Fibroblast of upper back skin (primary cell): ENCODE measurements at regions not wholly inside any gene's neighbourhood (a gene's known extent, or its start where the extent isn't known, plus 50 kb on each side); places are given as distances from the start of the nearest gene placed in this dataset.

Source experiments
- DNase-seq: peaks from one replicate; pipeline ENCODE4 v3.0.0-alpha.2; 2013

DNA sequence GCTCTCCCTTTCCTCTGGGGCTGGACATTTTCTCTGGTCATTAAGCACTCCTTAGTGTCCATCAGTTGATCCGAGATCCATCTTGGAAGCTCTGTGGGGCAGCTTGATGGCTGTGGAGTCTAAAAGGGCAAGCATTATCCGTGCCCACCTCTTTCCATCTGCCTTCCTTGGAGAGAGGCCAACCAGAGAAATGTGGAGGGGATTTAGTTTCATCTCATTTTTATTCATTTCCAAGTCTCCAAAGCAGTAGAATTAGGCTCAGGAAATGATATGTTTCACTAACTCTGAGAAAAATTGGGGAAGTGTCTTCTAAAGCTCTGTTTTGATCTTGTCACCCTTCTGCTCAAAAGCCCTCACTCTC, 95.9 kb upstream of the KLHL25 start:
- DNase-seq: no peak

DNA sequence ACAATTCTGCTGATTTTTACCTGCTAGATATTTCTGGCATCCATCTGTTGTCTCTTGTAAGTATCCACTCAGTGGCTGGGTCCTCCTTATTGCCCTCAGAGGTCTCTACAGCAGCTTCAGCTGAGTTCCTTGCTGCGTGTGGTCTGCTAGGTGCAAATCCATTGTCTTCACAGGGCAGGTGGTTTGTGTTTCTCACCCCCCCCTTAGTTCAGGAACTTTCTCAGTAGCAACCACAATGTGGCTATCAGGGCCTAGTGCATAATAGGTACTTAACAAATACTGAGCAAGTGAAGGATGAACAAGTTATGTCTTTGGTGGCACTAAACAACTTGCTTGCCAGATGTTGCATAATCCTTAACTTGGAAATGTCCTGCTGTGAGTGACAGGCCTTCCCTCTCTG, 96.7 kb upstream of the KLHL25 start:
- DNase-seq: no peak

DNA sequence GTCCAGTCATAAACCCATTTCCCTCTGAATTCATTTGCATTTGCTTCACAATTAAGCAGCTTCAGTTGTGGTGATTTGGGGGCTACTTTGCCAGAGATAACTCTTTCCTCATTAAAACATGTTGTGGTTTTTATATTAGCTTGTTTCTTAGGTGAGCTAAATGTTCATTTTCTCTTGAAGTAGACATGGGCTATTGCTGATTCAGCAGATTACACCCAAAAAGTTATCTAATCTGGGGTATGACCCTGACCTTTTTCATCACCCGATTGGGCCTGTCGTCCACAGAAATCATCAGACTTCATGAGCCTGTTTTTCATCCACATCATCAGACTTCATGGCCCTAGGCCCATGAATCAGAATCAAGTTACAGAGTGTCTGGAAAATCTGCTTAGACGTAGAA, 97.5 kb upstream of the KLHL25 start:
- DNase-seq: no peak

DNA sequence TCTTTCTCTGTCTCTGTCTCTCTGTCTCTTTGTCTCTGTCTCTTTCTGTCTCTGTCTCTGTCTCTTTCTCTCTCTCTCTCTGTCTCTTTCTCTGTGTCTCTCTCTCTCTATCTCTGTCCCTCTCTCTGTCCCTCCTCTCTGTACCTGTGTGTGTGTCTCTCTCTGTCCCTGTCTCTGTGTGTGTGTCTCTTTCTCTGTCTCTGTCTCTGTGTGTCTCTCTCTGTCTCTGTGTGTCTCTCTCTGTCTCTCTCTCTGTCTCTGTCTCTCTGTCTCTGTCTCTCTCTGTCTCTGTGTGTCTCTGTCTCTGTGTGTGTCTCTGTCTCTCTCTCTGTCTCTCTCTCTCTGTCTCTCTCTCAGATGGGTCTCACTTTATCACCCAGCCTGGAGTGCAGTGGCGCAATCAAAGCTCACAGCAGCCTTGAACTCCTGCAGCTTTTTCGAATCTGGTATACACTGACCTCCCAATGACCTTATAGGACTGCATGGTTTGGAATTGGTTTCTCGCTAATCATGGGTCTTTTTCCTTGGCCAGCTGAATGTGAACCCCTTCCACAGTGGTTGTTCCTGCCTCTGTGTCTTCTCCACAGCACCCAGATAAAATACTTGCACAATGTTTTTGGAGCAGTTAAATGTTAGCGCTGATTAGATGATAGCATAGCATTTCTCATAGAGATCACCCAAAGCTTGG, 102.6 kb upstream of the KLHL25 start:
- no peak for DNase-seq

DNA sequence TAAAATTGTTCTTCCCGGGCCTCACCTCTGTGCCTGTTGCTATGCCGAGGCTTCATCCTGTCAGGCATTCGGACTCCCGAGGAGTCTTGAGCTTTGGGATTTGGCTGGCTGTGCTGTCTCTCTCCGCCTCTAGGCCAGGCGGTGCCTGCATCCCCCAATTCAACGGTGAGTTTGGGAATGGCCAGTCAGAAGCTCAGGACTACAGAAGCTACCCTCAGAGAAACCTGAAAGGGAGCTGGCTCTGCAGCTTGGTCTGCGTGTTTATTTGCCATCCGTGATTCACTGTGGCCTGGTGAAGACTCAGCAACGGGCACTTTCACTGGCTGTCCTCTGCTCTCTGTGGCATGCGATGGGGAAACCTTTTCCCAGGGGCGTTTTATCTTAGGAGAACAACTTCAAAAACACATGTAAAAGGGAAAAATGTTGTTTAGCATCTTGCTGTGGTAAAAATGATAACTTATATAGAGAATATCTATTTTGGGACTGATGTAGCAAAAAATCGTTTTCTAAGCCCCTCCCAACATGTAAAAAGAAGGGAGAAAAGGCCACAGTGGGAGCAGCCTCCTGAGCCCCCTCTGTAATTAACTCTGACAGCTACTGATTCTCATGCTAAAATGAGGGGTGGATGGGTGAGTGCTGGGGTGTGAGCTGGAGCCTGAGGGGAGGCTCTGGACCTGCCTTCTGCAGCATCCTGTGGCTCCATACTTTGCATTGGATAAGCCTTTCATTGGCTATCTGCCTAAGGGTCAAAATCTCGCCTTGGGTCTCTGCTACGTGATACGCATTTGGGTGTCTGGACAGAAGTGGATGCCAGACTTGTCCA, 103.4 kb upstream of the KLHL25 start:
- no peak for DNase-seq

DNA sequence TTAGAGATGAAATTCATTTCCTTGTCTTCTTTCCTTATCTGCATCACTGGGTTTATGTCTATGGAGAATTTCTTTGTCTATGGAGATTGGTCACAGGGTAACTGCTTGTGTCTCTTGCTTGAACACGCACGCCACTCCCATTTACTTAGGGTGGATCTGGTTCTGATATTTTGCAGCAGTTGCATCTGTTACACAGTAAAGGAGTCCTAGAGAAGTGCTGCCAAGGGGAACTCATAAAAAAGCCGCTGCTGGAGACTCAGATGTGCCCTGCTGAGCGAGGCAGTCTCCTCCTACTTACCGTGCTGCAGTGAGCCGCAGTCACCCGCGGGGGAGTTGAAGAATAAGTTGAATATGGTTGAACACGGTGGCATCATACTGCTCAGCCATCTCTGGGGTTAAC, 105.2 kb upstream of the KLHL25 start:
- DNase-seq: no peak

DNA sequence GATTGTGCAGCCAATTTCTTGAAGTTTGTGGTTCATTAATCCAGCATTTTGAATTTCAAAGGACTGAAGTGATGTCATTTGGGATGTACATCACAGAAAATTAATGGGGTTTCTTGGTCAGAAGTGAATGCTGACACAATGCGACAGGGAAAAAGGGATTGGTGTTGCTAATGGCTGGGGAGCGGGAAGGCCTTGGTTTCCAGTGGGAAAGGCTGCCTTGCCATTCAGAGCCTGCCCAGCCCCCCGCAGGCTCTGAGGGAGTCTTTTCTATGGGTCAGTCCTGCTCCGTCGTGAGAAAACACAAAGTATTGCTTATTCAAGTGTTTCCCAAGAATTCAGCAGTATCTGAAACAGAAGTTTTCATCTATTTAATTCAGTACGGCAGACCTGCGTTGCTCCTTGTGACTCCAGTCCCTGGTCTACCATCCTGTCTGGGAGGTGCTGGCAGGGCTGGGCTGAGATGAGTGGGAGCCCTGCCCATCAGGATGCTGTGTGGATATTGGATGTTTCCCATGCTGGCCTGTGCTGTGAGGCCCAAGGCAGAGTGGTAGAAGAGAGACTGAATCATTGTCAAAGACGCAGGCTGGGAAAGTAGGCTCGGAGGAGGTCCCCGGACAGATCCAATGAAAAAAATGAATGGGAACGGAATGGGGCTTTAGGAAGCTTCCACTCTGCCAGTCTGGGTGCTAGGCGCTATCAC, 111.2 kb upstream of the KLHL25 start:
- no peak for DNase-seq

DNA sequence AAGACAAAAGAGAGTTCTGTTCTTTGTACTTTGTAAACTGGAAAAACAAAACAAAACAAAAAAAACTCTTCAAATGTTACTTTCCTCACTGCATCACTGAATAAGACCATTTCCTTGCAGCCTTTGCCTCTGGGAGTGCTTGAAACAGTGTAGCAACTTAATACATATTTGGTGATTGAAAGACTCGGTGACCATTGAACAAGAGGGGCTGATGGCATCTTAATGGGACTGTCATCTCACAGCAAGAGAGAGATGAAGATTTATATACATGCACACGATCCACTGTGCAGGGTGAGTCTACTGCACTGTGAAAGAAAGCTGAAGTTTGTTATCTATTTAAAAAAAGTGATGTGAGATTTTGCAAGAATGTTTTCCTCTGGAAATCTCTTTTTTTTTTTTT, 111.9 kb upstream of the KLHL25 start:
- DNase-seq: no peak

DNA sequence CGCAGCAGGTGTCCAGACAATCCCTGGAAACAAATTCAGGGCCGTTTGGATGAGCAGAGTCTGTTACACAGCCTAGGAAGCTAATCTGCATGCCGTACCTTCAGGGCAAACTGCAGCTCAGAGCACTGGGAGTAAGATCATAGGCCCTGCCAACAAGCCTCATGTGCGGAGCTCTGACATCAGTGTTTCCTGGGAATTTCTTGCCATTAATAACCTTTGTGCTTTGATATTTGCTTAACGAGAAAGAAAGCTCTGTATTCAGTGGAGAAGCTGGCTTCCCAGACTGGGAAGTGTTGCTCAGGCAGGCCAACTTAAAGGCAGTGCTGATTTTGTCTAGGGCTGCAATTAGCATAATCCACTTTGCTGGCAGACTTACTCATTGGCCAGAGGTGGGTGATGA, 116.1 kb upstream of the KLHL25 start:
- DNase-seq: no peak

DNA sequence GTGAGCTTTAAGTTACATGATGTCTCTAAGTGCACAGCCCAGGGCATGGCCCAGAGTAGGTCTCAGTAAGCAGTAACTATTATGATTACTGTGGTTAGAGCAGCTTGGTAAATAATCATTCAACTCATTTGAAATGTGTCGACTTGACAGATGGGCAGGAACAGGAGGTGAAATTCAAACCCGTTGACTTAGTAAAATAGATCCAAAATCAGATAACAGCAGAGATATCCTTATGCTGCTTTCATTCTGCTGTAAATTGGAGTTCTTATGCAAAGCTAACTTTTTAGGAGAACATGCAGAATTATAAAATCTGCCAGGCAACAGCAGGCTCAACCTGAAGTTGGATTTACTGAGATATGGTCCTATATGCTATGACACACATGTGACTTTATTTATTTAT, 118.7 kb upstream of the KLHL25 start:
- DNase-seq: no peak

DNA sequence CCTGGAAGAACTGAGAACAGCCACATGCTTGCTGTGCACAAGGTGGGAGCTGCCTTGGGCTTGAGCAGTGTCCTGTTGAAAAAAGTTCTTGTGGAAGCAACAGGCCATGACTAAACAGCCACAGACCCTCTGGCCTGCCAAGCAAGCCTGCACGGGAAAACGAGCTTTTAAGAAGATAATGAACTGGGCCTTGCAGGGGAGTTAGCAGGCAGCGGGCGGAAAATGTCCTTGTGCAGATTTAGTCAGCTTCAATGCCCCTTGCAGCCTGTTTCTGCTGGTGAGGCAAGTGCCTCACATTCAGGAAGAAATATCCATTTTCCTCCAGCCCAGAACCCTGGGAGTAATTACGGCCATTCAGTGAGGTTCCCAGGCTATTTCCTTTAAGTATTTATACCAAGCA, 126.2 kb upstream of the KLHL25 start:
- no peak for DNase-seq

DNA sequence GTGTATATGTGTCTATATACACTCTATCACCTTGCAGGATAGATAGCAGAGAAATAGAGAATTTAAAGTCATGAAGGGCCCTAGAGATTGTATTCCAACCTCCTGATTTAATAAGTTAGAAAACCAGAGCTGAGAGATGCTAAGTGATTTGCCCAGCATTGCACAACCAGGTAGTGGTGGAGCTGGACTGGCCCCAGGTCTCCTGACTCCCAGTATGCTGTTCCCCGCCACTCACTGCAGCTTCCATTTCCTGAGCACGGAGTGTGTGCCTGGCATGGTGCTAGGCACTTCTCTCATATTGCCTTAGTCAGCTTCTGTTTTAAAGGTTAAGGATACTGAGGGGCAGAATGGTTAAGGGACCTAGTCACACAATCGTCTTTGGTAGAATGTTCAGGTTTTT, 129.4 kb upstream of the KLHL25 start:
- DNase-seq: no peak

DNA sequence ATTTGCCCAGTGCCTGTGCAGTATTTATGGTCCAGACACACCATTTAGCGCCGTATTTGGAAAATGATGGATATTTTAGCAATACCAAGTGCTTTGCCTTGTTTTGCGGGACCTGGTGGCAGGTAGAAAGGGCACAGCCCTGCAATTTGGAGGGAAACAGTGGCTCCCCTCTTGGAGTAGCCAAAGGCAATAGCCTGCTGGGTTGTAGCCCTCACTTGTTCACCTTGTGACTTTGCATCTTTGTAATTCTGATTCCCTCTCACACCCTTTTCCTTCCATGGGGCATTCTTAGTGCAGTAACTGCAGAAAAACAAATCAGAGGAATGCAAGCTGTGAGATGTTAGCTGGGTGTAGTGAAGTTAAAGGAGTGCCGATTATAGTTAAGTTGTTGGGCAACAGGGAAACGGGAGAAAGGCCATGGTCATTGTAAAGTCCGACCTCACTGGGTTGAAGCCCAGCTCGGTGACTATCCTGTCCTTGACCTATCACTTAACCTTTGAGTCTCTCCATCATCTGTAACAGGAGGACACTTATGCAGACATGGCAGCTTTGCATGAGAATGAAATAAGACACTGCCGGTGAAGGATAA, 131.0 kb upstream of the KLHL25 start:
- no peak for DNase-seq

DNA sequence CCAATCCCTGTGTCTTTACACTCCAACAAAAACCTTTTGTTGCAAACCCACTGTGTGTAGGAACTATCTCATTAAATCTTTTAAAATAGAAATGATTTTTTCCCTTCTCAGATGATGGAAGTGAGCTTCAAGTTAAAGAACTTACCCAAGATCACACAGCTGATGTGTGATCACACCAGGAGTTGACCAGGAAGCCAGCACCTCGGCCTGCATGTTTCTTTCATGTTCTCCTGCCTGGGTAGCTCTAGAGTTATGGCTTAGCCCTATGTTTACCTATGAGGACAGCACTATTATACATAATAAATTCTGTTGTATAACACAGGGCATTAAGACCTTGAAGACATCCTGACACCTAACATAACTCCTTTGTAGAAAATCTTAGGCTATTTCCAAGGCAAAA, 132.1 kb upstream of the KLHL25 start:
- no peak for DNase-seq

DNA sequence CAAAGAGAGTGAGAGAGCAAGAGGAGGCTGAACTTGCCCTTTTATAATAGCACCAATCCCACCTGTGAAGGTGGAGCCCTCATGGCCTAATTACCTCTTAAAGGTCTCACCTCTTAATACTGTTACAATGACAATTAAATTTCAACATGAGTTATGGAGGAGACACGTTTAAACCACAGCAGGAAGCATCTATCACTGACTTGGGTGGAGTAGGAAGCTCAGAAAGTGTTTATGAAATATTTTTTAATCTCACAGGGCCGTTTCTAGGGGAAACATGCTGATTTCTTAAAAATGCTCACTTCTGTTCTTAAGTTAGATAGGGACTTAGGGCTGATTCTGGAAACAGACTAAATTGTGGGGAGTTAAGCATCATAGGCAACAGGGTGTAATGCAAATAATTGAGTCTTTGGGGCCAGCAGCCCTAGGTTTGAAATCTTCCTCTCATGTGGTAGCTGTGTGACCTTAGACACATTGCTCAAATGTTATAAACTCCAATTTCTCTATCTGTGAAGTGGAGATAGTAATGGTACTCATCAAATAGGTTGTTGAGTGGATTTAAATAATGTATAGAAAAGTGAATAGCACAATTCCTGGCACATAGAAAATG, 133.3 kb upstream of the KLHL25 start:
- DNase-seq: no peak

DNA sequence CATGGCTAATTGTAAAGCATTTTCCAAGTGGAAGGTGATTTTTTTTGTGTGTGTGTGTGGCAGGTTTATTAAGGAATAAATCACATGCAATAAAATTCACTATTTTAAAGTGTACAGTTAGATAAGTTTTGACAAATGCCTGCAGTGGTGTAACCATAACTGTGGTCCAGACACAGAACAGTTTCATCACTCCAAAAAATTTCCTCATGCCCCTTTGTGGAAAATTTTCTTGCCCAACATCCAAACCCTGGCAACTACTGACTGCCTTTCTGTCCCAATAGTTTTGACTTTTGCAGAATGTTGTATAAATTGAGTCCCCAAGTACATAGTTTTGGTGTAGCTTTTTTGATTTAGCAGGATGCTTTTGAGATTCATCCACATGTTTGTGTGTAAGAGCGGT, 135.1 kb upstream of the KLHL25 start:
- DNase-seq: no peak

DNA sequence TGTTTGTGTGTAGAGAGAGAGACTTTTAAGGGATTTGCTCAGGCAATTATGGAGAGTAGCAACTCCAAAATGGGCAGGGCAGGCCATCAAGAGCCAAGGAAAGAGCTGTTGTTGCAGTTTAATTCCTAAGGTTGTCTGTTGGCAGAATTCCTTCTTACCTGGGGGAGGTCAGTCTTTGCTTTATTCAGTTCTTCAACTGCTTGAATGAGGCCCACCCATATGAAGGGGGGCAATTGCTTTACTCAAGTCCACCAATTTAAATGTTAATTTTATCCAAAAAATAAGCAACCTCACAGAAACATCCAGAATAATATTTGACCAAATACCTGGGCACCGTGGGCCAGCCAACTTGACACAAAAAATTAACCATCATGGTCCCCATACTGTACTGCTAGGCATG, 137.7 kb upstream of the KLHL25 start:
- DNase-seq: no peak

DNA sequence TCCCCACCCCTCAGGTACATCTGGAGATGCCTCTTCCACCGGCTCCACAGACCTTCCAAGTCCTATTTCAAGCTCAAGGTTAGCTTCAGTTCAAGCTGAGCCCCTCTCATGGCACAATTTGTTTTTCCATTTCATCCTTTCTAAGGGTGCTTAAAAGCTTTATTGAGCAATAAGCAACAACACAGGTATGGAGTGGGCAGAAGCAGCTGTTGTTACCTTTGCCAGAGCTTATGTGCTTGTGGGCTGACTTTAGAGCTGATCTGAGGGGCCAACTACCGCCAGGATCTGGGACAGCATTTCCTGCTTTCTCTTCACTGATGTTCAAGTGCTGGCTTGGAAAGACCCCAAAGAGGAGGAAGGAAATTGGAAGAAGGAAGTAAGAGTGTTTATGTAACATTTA, 140.0 kb upstream of the KLHL25 start:
- DNase-seq: no peak

DNA sequence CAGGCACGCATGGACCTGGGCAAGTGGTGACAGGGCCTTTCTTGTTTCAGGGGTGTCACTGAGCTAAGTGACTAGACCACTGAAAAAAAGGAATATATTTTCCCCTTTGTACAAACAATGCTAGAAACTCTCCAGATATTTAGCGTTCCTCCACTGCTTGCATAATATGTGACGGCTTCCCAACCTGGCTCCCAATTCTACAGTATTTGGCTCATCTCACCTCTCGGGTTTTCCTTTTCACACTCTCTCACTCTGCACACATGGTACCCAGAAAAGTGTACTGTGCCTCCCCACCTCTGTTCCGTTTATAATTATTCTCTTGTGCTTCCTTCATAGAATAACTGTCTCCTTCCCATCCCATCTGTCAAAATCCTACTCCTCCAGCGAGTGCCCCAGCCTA, 140.5 kb upstream of the KLHL25 start:
- DNase-seq: no peak

DNA sequence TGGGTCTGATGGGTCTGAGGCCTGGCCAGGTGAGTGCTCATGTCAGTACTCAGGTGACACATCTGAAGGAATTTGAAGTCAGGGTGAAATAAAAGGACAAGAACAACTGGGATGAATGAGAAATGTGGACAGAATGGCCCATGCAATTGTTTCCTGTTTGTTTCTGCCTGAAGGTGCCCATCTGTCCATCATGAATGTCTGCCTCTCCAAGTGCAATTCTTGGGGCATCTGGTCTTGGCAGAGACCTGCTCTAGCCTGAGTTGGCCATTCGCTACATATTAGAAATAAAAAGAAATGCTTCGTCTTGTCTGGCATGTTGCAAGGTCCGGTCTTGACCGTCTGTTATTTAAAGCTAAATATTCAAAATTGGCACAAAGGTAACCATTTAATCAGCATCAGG, 142.0 kb upstream of the AGBL1 start:
- DNase-seq: no peak

DNA sequence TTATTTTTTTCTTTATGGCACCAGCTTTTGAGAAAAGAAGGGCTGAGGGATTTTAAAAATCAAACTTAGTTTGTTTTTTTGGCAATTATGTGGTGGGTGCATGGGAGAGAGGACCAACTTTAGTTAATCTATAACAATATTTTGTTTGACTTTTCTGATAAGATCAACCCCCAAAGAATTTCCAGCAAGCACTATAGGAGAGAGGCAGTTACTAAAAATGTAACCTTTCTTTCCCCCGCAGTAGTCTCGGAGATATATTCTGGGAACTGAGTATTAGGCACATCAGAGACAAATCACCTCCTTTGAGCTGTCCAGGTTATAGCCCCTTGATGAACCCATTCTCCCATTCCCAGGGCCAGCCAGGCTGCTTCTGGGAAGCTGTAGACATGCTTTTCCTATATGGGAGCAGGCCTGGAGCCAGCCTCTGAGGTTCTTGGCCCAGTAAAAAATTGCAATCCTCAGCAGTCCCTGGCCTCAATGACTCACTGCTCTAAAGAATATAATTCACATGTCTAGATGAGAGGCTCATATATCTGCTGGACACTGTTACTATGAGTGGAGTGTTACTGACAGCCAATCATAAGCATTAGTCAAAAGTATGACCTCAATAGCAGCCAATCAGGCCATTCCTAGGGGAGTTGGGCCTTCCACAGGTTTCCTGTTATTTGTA, 138.3 kb upstream of the AGBL1 start:
- peak; percentile 61 for DNase-seq

DNA sequence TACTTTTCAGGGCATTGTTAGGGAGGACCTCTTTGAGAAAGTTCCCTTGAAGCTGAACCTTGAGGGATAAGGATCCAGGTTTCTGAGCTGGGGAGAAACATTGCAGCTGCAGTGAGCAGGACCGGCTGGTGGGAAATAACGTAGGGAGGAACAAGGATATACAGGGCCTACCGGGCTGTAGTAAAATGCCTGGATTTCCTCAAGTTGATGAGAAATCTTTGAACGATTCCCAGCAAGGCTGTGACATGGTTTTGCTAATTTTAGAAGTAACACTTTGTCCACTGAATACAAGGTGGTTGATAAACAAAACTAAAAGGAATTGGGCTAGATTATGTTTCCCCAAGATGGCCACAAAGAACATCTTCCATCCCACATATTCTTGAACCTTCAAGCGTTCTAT, 137.0 kb upstream of the AGBL1 start:
- no peak for DNase-seq

DNA sequence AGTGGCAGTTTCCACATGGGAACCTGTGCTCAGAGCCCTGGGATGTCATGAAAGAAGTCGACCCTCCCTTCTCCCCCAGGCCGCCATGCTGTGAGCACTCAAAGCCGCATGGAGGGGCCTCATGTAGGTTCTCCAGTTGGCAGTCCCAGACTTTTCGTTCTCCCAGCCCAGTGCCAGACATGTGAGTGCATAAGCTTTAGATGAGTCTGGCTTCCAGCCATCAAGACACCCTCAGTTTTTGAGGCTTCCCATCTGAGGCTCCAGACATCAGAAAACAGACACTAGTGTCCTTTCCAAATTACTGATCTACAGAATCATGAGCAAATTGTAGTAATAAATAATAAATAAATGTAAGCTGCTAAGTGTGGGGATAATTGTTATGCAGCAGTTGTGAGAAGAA, 136.5 kb upstream of the AGBL1 start:
- DNase-seq: no peak
